Glomerular endothelial cell (primary cell): ENCODE measurements at regions not wholly inside any gene's neighbourhood (a gene's known extent, or its start where the extent isn't known, plus 50 kb on each side); places are given as distances from the start of the nearest gene placed in this dataset.

Source experiments
- DNase-seq: peaks from one replicate; pipeline ENCODE4 v3.0.0-alpha.2; 2011; ENCODE audit warnings: low read depth, low spot score; ENCODE audit errors: extremely low read depth

DNA sequence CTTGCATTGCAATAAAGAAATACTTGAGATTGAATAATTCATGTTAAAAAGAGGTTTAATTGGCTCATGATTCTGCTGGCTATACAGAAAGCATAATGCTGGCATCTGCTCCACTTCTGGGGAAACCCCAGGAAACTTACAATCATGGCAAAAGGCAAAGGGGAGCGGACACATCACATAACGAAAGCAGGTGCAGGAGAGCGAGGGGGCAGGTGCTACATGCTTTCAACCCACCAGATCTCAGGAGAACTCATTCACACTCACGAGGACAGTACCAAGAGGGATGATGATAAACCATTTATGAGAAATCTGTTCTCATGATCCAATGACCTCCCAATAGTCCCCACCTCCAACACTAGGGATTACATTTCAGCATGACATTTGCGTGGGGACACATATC lies 172.6 kb downstream of the RASSF9 start:
- DNase-seq, result no peak

DNA sequence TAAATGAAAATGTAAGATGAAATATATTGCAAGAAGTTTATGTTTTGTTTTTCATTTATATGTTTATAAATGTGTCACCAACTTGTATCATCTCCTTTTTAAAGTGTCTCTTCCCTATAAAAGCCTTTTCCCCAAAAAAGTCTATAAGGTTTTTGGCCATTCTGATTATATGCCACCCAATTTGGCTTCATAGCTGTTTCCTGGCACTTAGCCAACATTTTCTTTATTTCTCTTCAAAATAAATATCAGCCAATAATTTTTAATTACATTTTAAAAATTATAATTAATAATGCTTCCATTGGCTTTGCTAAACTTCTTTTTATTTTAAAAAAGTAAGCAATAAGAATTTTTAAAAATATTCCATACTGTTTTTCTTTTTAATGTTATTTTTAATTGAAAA lies 171.8 kb downstream of the RASSF9 start:
- DNase-seq, result no peak

DNA sequence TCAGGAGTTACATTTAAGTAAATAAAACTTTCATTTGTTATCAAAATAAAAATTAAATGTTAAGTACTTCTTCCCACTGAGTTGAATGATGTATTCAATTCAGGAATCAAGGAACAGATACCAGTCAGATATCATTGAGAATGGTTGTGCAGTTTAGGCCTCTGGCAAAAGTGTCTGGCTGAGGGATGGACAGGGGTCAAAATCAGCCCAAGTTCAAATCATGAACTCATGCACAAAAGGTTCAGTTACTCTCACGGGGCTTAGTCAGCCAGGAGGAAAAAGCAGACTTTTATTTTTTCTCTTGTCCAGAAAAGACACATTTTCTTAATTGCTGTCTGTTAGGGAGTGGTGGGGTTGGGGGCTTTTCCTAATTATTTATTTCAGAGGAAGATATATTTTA lies 166.3 kb downstream of the RASSF9 start:
- no peak for DNase-seq

DNA sequence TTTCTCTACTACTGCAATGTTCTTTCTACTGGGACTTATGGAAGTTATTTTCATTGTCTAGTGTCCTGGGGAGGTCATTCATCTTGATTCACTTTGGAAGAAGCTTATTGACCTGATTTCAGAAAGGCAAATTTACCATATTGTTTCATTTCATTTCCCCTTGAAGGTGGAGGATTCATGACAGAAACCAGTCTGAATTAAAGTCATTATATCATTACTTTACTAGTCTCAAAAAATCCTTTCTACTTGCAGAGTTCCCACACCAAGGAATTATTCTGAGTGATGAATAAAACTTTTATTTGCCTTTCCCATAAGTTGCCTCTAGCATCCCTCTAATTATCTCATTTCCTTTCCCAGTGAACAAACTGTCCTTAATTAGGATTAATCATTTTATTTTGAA lies 163.8 kb downstream of the RASSF9 start:
- DNase-seq, result no peak

DNA sequence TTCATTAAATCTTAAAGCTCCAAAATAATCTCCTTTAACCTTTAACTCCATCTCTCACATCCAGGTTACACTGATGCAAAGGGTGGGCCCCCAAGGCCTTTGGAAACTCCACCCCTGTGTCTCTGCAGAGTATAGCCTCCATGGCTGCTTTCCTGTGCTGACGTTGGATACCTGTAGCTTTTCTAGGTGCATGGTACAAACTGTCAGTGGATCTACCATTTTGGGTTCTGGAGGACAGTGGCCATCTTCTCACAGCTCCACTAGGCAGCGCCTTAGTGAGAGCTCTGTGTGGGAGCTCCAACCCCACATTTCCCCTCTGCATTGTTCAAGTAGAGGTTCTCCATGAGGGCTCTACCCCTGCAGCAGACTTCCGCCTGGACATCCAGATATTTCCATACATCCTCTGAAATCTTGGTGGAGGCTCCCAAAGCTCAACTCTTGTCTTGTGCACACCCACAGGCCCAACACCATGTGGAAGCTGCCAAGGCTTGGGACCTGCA lies 162.2 kb downstream of the RASSF9 start:
- DNase-seq, result no peak

DNA sequence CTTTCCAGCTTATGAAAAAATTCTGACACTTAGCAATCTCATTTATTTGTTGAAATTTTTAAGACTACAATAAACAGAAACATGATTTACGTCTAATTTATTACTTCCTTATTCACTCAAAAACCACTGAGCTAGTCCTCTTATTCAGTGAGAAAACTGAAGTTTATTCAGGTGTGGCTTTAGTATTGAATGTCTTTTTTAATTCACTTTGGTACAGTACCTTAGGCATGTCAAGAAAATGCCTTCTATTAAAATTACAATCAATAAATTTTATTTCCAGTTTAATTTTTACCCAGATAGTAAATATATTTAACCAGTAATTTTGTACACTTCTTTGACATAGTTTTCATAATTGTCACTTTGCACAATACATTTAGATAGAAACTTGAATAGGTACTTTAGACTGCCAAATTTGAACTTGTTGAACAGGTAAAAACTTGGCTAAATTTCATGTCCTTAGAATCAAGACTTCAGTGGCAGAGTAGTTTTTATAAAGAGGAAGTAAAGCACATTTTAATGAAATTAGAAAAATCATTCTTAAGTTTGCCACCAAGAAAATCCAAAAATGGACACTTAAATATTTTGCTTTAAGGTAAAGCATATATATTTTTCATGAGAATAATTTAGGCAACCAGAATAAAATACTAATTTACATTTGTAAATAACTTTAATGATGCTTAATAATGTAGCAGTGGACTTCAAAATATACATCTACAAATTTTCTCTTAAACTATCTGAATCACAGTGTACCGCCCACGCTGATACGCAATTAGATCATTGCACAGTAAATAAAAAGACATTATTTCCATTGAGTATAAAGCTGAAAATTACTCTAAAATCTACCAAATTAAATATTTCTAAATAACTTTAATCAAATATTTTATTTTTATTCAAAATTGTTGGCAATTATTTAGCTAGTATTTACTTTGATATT lies 159.1 kb downstream of the RASSF9 start:
- no peak for DNase-seq

DNA sequence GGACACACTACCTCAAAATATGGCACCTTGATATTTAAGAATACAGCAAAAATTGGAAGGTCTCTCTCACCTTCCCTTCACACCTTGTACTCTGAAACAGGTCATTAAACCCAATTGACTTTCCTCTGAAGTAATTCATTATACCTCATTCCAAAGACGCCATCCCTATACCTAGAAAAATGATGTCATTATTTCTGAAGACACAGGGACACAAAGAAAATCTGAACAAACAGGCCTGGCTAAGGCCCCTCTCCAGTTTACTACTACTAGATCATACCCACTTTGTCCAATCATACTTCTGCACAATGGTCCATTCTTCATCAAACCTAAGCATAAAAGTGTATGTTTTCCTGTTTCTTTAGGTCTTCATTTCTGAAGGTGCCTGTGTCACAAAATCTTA lies 156.9 kb downstream of the RASSF9 start:
- no peak for DNase-seq

DNA sequence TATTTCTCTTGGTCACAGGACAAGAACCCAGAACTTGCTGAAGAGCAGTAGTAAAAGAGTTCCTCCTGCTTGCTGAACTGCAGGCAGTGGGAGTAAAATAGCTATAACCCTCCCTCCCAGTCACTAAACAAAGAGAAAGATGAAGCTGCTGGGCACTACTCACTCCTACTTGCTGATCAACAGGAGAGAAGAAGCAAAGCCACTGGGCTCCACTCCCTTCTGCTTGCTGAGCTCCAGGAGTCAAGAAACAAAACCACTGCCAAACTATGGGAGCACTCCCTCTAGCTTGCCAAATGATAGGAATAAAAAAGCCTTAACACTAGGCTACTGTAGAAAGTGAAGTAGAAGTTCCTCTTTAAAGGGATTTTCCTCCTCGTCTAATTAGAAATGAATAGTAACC lies 155.3 kb downstream of the RASSF9 start:
- no peak for DNase-seq

DNA sequence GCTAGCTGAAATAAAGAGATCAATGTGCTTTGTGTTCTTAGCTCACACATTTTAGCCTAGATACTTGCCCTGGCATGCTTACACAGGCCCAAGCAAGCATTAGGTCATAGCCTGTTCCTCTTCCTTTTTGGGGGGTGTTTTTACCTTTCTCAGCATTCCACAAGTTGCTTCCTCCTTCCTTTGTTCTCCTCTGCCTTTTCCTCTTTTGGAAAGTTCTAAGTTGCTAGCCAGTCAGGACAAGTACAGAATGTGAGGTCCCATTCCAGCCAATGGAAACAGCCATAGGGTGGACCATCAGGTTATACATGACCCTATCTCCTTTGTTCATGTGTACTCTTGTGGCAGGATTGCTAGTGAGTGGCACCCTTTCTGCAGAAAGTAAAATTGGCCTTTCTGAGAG lies 154.9 kb downstream of the RASSF9 start:
- no peak for DNase-seq

DNA sequence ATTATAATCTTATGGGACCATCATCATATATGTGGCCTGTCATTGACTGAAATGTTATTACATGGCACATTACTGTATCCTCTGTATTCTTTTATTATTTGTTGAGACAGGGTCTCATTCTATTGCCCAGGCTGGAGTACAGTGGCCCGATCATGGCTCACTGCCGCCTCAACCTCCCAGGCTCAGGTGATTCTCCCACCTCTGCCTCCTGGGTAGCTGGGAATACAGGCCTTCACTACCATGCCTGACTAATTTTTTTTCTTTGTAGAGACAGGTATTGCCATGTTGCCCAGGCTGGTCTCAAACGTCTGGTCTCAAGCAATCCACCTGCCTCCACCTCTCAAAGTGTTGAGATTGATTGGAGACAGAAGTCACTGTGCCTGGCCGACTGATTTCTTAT lies 153.2 kb downstream of the RASSF9 start:
- no peak for DNase-seq

DNA sequence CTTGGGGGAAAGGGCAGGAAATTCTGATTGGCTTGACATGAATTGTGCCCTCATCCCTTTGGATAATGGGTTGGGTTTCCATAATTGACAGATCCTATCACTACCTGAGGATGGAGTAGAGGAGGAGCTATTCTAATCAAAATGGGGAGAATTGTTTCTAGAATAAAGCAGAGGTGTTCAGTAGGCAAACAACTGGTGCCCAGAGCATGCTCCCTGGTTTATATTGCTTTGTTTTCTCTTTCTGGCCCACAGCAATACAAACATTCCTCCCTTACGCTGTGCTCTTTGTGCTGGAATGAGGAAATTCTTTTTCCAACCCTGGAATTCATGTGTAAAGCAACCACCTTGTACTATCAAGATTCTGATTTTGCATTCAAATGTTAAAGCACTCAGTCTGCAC lies 147.4 kb downstream of the RASSF9 start:
- no peak for DNase-seq

DNA sequence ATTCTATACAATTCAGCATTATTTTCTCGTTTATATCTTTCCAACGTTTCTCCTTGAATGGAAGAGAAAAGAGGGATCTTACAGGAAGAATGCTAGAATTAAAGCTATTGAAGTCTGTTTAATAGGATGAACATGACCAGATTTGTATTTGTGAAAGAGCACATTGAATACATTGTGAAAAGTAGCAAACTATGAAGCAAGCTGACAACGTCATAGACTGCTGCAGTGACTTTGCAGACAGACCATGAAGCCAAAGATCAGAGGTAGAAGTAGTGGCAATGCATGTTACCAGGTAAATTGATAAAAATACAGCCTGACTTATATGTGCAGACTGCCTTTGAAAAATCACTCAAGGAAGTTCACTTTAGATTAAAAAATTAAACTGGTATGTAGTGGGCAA lies 146.1 kb downstream of the RASSF9 start:
- no peak for DNase-seq

DNA sequence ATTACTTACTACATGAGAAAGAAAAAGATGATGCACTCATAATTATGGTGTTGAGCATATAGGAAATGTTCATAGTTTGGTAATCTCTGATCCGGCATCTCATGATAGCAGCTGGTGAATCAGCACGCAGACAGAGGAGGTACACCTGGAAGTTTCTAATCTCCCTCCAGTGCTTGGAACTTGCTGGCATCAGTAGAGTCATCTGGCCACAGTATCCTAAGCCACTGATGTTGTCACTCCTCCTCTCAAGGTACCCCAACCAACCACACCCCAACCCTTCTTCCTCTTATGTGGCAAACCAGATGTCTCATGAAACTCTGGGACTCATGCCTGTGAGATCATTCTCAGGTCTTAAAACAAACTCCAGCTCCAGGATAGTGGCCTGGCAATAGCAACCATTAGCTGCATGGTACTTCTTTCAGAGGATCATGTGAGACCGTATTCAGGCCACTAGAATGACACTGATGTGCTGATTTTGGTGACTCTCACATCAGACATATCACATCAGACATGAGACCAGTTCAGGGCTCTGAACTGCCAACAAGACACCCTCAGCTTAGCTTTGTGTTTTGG lies 143.0 kb downstream of the RASSF9 start:
- DNase-seq, result no peak

DNA sequence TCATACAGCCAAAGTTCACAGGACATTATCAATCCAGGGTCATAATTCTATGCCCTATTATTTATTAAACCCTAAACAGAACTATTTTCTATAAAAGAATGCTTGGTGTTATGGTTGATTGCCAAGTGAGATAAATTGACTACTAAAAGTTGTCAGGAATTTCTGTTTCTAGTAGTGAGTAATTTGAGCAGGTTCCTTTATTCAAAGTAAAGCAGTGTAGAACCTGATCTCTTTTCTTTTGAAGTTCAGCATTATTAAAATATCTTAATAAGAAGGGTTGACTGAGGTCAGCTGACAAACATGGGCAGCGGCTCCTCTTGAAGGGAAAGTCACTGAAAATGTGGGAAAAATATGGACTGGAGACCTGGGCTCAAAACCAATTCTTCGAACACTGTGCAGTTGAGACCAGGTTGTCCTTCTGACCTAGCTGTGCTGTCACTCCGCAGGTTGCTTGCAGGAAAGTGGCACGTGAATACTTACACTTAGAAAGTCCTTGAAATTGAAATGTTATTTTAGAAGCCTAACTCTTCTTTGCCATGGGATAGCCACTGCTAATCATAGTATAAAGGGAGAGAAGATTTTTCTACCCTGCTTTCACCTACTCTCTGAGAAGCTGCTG lies 141.0 kb downstream of the RASSF9 start:
- DNase-seq, result no peak

DNA sequence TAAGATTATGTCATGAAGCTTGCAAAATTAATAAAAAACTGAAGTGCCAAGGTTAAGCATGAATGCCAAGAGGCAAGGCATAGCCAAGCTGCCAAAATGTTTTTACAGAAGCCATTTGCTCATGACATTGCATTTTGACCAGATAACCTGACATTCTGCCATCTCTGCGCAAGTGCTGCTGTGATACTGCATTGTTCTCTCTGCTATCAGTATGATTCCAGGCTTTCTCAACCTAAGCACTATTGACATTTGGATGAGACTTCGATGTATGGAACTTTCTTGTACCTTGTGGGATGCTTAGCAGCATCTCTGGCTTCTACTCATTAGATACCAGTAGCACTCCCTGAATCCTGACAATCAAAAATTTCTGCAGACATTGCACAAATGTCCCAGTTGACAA lies 139.2 kb downstream of the RASSF9 start:
- no peak for DNase-seq

DNA sequence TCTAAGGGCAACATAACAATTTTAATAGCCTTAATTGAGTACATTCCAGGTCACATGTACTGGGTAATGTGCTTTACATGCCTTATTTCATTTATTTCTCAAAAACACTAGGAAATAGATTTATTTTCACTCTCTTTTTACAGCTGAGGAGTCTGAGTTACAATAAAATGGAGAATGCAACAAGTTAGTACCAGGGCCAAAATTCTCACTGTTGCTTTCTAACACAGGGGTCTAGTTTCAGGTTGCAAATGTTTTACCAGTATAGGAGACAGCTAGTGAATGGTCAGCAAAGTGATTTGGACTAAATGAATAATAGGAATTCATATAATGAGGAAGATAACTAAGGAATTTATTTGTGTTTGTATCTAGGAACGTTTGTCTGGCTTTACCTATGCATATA lies 137.3 kb downstream of the RASSF9 start:
- DNase-seq, result no peak

DNA sequence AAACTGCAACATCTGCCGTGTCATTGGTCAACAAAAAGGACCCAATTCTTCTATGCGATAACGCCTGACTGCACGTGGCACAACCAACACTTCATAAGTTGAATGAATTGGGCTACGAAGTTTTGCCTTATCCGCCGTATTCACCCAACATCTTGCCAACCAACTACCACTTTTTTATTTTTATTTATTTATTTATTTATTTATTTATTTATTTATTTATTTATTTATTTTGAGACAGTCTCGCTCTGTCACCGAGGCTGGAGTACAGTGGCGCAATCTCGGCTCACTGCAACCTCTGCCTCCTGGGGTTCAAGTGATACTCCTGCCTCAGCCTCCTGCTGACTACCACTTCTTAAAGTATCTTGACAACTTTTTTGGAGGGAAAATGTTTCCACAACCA lies 127.4 kb downstream of the RASSF9 start:
- DNase-seq, result no peak

DNA sequence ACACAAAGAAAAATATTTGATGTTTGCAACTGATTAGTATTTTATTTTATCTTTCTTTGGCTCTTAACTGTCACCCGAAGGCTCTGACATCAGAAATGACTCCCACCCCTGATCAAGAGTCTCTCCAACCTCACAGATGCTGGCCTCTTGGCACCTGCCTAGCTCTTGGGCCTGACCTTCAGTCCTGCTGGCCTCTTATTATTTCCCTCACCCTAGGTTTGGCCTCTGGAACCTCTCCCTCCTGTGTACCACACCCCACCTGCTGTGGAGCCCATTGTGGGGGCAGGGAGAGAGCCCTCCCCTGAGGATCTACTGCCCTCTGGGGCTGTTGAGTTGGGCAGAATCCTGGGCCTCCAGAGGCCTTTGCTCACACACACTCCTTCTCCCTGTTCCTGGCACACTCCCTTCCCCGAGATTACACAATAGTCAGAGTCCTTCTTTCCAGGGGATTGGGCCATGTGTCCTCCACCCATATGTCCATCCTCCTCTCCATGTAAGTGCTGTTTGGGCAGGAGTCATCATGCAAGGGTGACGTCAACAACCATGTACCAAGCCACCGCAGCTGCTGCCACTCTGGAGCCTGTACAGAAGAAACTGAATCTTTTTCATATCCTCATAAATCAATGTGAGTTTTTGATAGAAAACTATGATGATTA lies 124.3 kb downstream of the RASSF9 start:
- no peak for DNase-seq

DNA sequence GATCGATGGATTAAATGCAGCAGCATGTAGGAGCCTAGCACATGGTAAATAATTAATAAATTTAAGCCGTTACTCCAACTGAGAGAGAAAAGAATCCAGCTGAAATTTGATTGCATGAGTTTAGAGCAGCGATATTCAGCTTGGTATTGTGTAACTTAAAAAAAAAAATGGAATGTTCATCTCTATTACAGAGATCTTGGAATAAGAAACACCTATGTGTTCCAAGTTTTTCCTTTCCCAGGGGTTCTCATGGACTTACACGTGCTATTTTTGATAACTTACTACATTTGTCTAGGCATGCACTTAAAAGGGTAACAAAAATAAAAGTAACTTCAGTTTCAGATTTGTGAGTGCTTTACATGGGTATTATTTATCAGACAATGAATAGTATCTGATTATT lies 122.8 kb downstream of the RASSF9 start:
- DNase-seq, result no peak

DNA sequence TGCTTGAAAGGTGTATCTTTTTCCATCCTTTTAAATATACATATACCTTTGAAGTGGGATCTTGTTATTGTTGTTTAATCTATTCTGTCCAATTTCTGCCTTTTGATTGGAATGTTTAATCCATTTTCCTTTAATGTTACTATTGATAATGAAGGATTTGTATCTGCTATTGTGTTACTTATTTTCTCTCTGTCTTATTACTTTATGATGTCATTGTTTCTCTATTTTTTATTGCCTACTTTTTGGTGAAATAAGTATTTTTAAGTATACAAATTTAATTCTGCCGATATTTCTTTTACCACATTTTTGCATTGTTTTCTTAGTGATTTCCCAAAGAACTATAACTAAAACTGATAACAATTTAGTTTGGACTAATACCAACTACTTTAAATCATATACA lies 121.8 kb downstream of the RASSF9 start:
- no peak for DNase-seq

DNA sequence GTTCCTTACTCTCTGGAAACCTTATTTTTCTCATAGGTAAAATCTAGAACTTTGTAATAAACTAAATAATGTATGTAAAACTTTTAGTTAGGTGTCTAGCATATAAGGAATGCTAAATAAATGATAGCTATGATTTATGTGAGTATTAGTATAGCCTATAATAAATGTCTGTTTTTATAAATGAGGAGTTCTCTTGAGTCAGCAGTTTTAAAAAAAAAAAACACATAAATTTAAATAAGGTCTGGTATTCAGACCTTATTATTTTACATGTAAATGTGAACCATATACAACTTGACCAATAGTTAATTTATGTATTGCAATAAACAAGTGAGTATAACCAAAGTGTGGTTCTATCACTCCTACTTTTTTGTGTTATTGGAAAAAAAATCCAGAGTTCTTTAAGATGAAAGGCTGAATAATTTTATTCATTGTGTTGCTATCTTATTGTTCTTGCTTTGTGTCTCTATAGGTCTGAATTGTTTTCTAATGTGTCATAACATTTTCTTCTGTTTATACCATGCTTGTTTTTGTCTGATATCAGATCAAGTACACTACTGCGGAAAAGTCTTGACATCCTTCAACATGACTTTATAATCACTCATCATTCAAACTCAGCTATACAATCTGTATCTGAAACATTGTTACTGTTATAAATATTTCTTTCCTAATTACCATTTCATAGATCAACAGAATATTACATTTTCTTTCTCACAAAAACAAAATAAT lies 115.7 kb downstream of the RASSF9 start:
- DNase-seq, result no peak
